Motor neuron (in vitro differentiated cells): ENCODE measurements at regions not wholly inside any gene's neighbourhood (a gene's known extent, or its start where the extent isn't known, plus 50 kb on each side); places are given as distances from the start of the nearest gene placed in this dataset.
A peak's percentile ranks its signal among the peaks of the same experiment; 100 is the strongest.
"Not testable (repeated sequence)": the region's sequence is repeated elsewhere in the genome, so short reads cannot be mapped to it uniquely, and the experiment has no call there.

Experiments
- ATAC-seq, 8 experiments: fragments of 200-7000 bp; cut with Tn5 transposase; replicated peaks in 6 of 8; 2 replicates each; pipeline ENCODE4 v1.8.0; 2021; ENCODE audit warnings: mild to moderate bottlenecking in 8 of 8, moderate library complexity in 8 of 8
- H3K27ac ChIP-seq, 2 donors: fragments of 250-450 bp; sonication (Bioruptor Pico); 2 replicates each; pipeline ENCODE4 v1.9.0; 2021; ENCODE audit warnings: antibody characterized with exemption in 2 of 2, mild to moderate bottlenecking in 2 of 2, moderate library complexity in 1 of 2
- H3K4me1 ChIP-seq, 2 donors: fragments of 250-450 bp; sonication (Bioruptor Pico); replicated peaks in 1 of 2; 2 replicates each; pipeline ENCODE4 v1.6.1; 2021; ENCODE audit warnings: antibody characterized with exemption in 2 of 2, mild to moderate bottlenecking in 2 of 2, moderate library complexity in 1 of 2
- H3K4me3 ChIP-seq, 5 donors: fragments of 250-450 bp; sonication (Bioruptor Pico); 2 replicates each; pipeline ENCODE4 v1.9.0; 2021; ENCODE audit warnings: antibody characterized with exemption in 5 of 5, mild to moderate bottlenecking in 5 of 5, moderate library complexity in 4 of 5
- WGBS, 10 experiments: fragments of 450-650 bp; shearing (Covaris generic); methylation state at CpG; one replicate each; pipeline ENCODE4 v1.0.0; 2022; 5-methylcytosine and 5-hydroxymethylcytosine counted together
- in situ Hi-C, 9 experiments: fragments of 400-800 bp; cut with MboI; loops; one replicate each; pipeline ENCODE4 v1.15.0; 2021; ENCODE audit warnings: low sequenced_read_pairs in 9 of 9, low pct_unique_long_range_greater_than_20kb in 2 of 9; ENCODE audit not compliant: unreplicated experiment in 9 of 9

- in situ Hi-C loops = no loop called here
- no peak overlapping the region for H3K4me3 ChIP-seq
These were observed 693.6 kb upstream of the SLC35B3 start for GRCh38 chr6:9128970-9129369.

GRCh38 chr6:9126878-9127560 lies 691.7 kb upstream of the SLC35B3 start:
- Histone ChIP-seq H3K27ac (no peak overlapping the region), H3K4me3 (no peak overlapping the region), H3K4me1 (peaks cover 7 to 15% of the 10 kb centered on the region in 2 donors)
- in situ Hi-C loops = no loop called here
- 32 to 83% (median 68%) methylated on average over 2 to 10 of the region's 10 CpGs for WGBS, 10 experiments
- ATAC-seq = peak in 7 of 8 experiments; percentile 22 to 73 (median 57)

More at GRCh38 chr6:9128970-9129369, 693.6 kb upstream of the SLC35B3 start:
- no peak for ATAC-seq
- Histone ChIP-seq H3K4me1 (peaks cover 10 to 28% of the 10 kb centered on the region in 2 donors), H3K27ac (no peak overlapping the region)
- WGBS, 10 experiments = 44 to 100% (median 82%) methylated on average over 1 to 2 of the region's 2 CpGs; no CpG with 5 or more reads in 4 of the 10 experiments

- H3K4me1 ChIP-seq, H3K27ac ChIP-seq, H3K4me3 ChIP-seq, in situ Hi-C loops, ATAC-seq: not testable (repeated sequence)
- WGBS, 10 experiments = 94 to 100% (median 100%) methylated on average over 1 to 10 of the region's 10 CpGs; no CpG with 5 or more reads in 2 of the 10 experiments
These were observed 690.7 kb upstream of the SLC35B3 start for GRCh38 chr6:9126034-9126433.

GRCh38 chr6:9121549-9121948 lies 686.2 kb upstream of the SLC35B3 start:
- Histone ChIP-seq H3K4me3 (no peak overlapping the region), H3K4me1 (no peaks in the 10 kb centered on the region), H3K27ac (no peak overlapping the region)
- WGBS, 10 experiments = 0 to 100% (median 86%) methylated on average over 1 to 2 of the region's 3 CpGs; no CpG with 5 or more reads in 5 of the 10 experiments
- in situ Hi-C loops = no loop called here
- peak in 4 of 8 experiments; percentile 61 to 100 (median 84) for ATAC-seq

GRCh38 chr6:9116026-9116425 lies 680.7 kb upstream of the SLC35B3 start:
- in situ Hi-C loops = no loop called here
- ATAC-seq = peak in 5 of 8 experiments; percentile 20 to 82 (median 42)

GRCh38 chr6:9112544-9112943 lies 677.2 kb upstream of the SLC35B3 start:
- 20 to 100% (median 60%) methylated on average over 1 to 3 of the region's 3 CpGs; no CpG with 5 or more reads in 4 of the 10 experiments for WGBS, 10 experiments
- Histone ChIP-seq H3K4me1 (peaks cover 9 to 13% of the 10 kb centered on the region in 2 donors), H3K27ac (no peak overlapping the region), H3K4me3 (no peak overlapping the region)
- peak in 3 of 8 experiments; percentile 34 to 63 (median 39) for ATAC-seq
- in situ Hi-C loops = no loop called here

More at GRCh38 chr6:9116026-9116425, 680.7 kb upstream of the SLC35B3 start:
- no peak overlapping the region for H3K27ac ChIP-seq
- H3K4me3 ChIP-seq = no peak overlapping the region
- WGBS, 10 experiments = 0 to 85% (median 61%) methylated on average over 2 to 5 of the region's 6 CpGs; no CpG with 5 or more reads in 3 of the 10 experiments
- peaks cover 9 to 13% of the 10 kb centered on the region in 2 donors for H3K4me1 ChIP-seq

GRCh38 chr6:9103876-9104521 lies 668.7 kb upstream of the SLC35B3 start:
- no peaks in the 10 kb centered on the region for H3K4me1 ChIP-seq
- no peak overlapping the region for H3K27ac ChIP-seq
- H3K4me3 ChIP-seq = no peak overlapping the region
- ATAC-seq = no peak
- WGBS, 10 experiments = 0 to 100% (median 60%) methylated on average over 1 to 2 of the region's 2 CpGs; no CpG with 5 or more reads in 3 of the 10 experiments
- in situ Hi-C loops = no loop called here

GRCh38 chr6:9101920-9102319 lies 666.6 kb upstream of the SLC35B3 start:
- H3K4me1 ChIP-seq = no peaks in the 10 kb centered on the region
- no peak overlapping the region for H3K27ac ChIP-seq
- H3K4me3 ChIP-seq = no peak overlapping the region
- 25 to 100% (median 85%) methylated on average over 2 to 4 of the region's 4 CpGs; no CpG with 5 or more reads in 1 of the 10 experiments for WGBS, 10 experiments
- in situ Hi-C loops = no loop called here
- no peak for ATAC-seq

- in situ Hi-C loops = no loop called here
- H3K27ac ChIP-seq = no peak overlapping the region
- H3K4me1 ChIP-seq = peaks cover 7 to 8% of the 10 kb centered on the region in 2 donors
- no peak overlapping the region for H3K4me3 ChIP-seq
- peak in 2 of 8 experiments; percentile 74 to 87 for ATAC-seq
- 0 to 86% (median 42%) methylated on average over 1 to 2 of the region's 2 CpGs for WGBS, 10 experiments
These were observed 665.7 kb upstream of the SLC35B3 start for GRCh38 chr6:9100869-9101580.

GRCh38 chr6:9095729-9096128 lies 660.4 kb upstream of the SLC35B3 start:
- peak in 6 of 8 experiments; percentile 52 to 98 (median 97) for ATAC-seq
- Histone ChIP-seq H3K27ac (no peak overlapping the region), H3K4me1 (peaks cover 15% of the 10 kb centered on the region in 2 donors), H3K4me3 (no peak overlapping the region)
- 0 to 61% (median 0%) methylated on average over 1 to 6 of the region's 6 CpGs; no CpG with 5 or more reads in 1 of the 10 experiments for WGBS, 10 experiments
- in situ Hi-C loops = no loop called here

- no peak overlapping the region for H3K4me3 ChIP-seq
- in situ Hi-C loops = no loop called here
- H3K27ac ChIP-seq = peak overlapping the region in 1 of 2 donors; percentile 6
- H3K4me1 ChIP-seq = peaks cover 15% of the 10 kb centered on the region in 2 donors
- peak in 2 of 8 experiments; percentile 67 to 78 for ATAC-seq
- 3 to 40% (median 12%) methylated on average over 1 to 6 of the region's 6 CpGs for WGBS, 10 experiments
These were observed 659.8 kb upstream of the SLC35B3 start for GRCh38 chr6:9095137-9095536.

- in situ Hi-C loops = no loop called here
- 43 to 100% (median 90%) methylated on average over 1 of the region's 1 CpG; no CpG with 5 or more reads in 4 of the 10 experiments for WGBS, 10 experiments
- H3K4me3 ChIP-seq = no peak overlapping the region
- no peak for ATAC-seq
- H3K4me1 ChIP-seq = peaks cover 0 to 3% of the 10 kb centered on the region in 2 donors
- H3K27ac ChIP-seq = no peak overlapping the region
These were observed 654.4 kb upstream of the SLC35B3 start for GRCh38 chr6:9089724-9090123.

GRCh38 chr6:9087470-9087869 lies 652.1 kb upstream of the SLC35B3 start:
- no peak overlapping the region for H3K27ac ChIP-seq

More at GRCh38 chr6:9087470-9087869, 652.1 kb upstream of the SLC35B3 start:
- Histone ChIP-seq H3K4me3 (no peak overlapping the region), H3K4me1 (peaks cover 0 to 3% of the 10 kb centered on the region in 2 donors)
- peak in 6 of 8 experiments; percentile 41 to 76 (median 67) for ATAC-seq
- WGBS, 10 experiments = 46 to 100% (median 72%) methylated on average over 1 to 5 of the region's 5 CpGs; no CpG with 5 or more reads in 2 of the 10 experiments
- in situ Hi-C loops = no loop called here
